ENCODE measurements at regions not wholly inside any gene's neighbourhood (a gene's known extent, or its start where the extent isn't known, plus 50 kb on each side); places are given as distances from the start of the nearest gene placed in this dataset.

DNA sequence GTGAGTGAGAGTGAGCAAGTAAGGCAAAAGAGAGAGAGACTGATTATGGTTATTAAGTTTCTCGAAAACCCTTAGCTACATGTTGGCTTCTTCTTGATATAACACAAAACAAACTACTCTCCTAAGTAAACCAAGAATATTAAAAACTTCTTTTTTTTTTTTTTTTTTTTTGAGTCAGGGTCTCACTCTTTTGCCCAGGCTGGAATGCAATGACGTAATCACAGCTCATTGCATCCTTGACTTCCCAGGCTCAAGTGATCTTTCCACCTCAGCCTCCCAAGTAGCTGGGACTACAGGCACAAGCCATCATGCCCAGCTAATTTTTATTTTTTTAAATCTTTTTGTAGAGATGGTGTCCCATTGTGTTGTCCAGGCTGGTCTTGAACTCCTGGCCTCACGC is 102.2 kb upstream of the IL6 start:
- DNase-seq (ENCODE audit: low read depth in 2 of 2): no peak

DNA sequence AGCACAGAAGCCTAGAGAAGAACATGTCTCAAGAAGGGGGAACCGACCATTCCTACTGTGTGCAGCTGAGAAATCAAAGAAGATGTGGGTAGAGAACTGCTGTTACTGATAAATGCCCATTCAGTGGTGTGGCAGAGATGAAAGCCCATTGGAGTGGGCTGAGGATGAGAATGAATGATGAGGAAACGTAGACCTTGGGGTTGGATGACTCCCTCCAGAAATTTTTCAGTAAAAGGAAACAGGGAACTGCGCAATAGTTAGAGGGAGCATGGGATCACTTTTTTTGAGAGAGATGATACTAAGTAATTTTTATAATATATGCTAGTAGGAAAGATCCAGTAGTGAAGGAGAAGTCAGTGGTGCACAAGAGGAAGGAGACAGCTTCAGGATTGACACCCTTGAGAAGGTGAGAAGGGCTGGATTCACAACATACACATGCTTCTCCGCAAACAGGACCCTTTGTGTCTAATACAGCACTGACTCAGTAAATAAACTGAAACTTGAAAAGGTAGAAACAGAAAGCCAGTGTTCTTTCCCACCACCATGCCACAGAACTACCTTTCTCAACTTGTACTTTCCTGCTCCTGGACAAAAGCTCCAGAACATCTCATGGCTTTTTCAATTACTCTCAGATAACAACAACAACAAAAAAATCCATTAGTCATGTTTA is 104.7 kb upstream of the IL6 start:
- DNase-seq (ENCODE audit: low read depth in 2 of 2): no peak

DNA sequence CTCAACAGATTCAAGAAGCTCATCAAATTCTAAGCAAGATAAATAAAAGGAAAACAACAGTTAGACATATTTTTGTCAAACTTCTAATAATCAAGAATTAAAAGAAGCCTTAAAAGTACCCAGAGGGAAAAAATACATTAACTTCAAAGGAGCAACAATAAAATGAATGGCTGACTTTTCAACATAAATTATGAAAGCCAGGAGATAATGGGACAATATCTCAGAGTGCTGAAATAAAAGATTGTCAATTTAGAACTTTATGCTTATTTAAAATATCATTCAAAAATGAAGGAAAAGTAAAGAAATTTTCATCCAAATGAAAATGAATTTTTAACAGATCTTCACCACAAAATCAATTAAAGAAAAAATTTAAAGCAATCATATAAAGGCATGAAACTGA is 108.5 kb upstream of the IL6 start:
- no peak for DNase-seq (ENCODE audit: low read depth in 2 of 2)

DNA sequence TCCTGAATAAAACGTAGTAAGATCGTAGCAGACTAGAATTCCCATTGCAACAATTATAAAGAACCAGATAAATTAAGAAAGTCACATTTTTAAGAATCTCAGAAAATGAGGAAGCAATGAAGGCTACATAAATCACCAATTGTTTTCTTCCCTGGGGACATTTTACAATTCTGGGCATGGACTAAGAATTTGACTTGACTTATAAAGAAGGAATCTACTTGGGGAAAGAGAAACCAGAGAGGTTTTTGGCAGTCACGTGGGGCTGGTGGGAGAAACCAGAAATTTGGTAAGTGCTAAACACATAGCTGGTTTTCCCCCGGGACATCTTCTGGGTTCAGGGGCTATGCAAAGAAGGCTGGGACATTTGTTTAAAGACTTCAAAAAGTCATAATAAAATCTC is 109.8 kb upstream of the IL6 start:
- DNase-seq (ENCODE audit: low read depth in 2 of 2): no peak

DNA sequence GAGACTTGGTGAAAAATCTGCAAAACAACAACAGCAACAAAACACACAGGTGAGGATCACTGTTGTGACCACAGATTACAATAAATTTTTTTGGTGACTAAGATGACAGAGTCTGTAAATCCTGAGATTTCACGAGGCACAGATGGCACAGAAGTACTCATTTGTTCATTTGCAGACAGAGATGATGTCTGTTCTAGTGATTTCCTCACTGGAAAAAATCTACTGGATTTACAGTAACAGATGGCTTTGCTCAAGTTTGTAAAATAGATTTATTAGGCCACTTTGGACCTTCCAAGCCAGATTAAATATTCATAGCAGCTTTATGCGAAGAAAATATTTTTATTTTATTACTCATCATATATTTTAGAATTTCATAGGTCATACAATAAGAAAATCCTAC is 113.5 kb upstream of the IL6 start:
- no peak for DNase-seq (ENCODE audit: low read depth in 2 of 2)

DNA sequence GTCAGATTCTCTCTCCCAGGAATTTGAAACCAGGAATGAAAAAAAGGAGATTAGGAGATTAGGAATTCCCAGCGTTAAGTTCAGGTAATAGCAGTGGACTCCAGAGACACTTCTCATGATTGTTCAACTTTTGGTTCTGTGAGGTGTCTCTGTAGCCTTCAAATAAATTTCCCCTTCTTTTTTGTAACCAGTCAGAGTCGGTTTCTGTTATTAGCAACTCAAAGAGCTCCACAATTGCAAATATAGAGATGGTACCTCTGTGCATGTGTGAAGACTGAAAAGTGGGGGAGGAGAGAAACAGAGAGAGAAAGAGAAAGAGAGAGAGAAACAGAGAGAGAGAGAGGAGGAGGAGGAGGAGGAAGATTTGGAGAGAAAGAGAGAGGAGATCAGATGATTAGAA is 112.8 kb upstream of the STEAP1B start:
- DNase-seq (ENCODE audit: low read depth in 2 of 2): no peak

DNA sequence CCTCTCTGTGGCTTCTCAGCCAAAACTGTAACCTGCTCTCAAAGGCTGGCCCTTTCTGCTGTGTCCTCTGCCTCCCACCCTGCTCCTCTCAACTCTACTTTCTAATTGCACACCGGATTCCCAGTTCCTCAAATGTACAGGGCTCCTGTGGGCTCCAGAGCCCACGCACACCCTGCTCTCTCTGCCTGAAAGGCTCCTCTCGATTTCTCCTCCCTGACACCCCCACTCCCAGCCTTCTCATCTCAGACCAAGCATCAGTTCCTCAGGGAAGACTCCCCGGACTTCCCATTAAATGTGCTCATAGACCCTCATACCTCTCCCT is 111.7 kb upstream of the STEAP1B start:
- DNase-seq (ENCODE audit: low read depth in 2 of 2): no peak

DNA sequence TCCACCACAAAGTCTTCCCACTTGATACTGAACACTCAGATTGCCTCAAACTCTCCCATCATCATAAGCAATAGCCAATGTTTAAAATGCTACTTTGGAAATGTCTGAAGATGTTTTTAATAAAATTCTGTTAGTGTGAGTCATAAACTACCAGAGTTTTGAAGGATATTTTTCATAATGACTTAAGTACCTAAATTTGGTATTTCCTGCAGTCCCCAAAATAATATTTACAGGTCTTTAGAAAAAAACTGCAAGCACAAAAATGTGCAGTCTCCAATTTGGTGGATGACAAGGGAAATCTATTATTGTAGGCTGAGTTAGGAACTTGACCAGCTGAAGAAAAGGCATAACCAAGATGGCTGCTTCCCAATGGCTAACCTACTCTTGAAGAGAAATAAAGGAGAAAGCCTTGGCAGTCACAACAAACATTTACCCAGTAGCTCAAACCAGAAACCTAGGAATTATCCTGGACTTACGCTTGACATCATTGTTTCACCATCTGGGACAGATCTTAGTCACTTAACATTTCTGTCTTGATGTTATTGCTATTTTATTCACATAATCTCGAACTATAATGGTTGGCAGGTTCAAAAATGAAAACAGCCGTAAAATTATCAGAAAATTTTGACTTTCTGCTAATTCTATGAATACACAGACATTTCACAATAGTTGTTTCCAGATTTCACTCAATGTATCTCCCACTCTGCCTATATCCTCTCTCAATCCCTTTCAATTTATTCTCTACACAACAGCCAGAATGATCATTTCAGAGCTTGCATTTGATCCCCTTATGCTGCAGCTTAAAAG is 111.2 kb upstream of the STEAP1B start:
- DNase-seq (ENCODE audit: low read depth in 2 of 2): no peak

DNA sequence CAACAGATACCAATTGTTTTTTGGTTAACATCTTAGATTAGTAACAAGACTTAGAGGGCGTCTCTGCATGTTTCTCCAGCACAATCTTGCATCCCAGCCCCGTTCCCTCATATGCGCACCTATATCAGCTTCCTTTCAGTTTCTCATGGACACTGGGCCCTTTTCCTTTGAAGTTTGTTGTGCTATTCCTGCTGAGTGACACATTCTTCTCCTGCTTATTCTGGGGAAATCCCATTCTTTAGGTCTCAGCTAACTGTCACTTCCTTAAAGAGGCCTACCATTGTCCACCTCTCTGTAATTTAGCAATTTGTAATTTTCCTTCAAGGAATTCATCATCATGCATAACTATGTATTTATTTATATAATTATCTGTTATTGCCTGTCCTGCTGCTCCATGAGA is 110.3 kb upstream of the STEAP1B start:
- DNase-seq (ENCODE audit: low read depth in 2 of 2): no peak

DNA sequence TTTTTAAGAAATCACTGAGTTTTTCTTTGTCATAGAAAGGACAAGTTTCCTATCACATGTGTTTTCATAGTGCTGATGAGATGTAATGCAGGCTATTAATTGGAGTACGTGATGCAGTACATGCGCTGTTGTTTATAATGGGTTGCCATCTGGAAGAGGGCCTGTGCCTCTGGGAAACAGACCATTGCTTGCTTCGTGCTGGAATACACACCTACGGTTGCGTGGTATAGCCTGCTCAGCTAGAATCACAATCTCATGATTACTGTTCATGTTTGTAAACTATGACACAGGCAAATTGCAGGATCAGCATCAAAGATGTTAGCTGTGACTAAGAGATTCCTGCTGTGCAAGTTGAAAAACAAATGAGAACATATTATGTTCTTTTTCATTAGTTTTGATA is 107.2 kb upstream of the STEAP1B start:
- no peak for DNase-seq (ENCODE audit: low read depth in 2 of 2)

DNA sequence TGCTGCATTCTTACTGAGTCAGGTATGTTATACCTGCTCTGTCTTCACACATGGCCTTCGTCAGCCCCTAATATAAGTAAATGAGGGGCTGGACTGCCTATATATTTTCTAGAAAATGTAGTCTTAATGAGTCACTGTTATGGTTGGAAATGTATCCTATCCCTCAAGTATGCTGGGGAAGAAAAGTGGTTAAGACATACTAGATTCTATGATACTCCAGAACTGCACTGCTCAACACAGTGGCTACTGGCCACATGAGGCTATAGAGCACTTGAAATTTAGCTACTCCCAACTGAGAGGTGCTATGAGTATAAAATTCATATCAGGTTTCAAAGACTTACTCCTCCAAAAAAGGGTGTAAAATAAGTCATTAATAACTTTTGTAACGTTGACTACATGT is 104.3 kb upstream of the STEAP1B start:
- no peak for DNase-seq (ENCODE audit: low read depth in 2 of 2)

DNA sequence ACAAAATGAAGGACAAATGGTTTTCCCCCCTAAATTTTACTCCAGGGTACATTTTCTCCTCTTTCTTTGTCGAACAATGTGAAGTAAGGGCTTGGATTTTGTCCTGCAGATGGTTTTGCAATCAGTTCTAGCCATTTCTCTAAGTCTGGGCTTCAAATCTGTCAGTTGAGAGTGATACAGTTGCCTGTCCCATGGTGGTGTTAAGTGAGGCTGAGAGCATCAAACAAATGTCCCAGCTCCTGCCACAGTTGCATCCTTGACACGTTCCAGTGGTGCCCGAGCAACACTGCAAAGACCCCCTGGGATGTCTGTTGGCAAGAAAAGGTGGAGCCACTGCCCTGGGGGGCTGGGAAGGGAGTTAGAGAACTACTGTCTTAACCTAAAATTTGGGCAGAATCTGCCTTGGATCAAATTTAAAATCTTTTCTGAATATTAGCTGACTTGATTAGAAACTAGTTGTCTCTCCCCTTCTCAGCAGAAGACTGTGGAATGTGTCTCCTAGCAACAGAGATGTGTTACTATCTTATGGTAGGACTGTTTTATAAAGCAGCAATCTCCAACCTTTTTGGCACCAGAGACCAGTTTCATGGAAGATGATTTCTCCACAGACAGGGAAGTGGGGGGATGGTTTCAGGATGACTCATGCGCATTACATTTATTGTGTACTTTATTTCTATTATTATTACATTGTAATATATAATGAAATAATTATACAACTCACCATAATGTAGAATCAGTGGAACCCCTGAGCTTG is 102.0 kb upstream of the STEAP1B start:
- no peak for DNase-seq (ENCODE audit: low read depth in 2 of 2)

DNA sequence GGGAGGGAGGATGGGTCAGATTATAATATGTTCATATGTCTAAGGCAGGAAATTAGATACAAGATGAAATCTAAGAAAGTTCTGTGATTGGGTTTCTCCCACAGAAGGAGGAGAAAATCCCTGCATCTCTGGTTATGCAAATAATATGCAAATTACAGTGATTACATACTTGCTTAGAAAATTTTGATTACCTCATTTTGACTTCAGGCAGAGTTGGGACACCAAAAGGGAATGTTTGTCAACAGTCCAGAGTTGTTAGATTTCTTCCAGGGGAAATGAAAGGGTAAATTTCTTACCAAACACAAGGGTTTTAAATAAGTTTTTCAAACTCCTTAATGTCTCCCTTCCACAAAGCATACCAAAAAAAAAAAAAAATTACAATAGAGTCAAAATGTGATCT is 101.4 kb upstream of the STEAP1B start:
- DNase-seq (ENCODE audit: low read depth in 2 of 2): no peak

DNA sequence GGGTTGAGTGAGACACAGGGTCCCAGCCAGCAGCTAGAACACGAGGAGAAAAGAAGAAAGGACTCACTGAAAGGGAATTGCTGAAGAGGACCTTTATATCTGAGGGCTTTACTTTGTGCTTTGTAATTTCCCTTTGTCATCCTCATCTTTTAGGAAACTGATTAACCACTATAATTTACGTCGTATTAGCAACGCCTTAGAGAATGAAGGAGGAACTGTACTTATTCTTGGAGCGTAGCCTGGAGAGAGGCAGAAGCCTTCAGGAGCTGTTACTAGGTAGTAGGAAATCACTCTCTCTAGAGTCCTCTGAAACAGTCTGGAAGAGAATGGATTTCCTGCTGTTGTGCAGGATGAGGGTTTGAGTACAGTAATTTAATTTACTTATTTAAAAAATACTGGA is 101.0 kb upstream of the STEAP1B start:
- no peak for DNase-seq (ENCODE audit: low read depth in 2 of 2)

DNA sequence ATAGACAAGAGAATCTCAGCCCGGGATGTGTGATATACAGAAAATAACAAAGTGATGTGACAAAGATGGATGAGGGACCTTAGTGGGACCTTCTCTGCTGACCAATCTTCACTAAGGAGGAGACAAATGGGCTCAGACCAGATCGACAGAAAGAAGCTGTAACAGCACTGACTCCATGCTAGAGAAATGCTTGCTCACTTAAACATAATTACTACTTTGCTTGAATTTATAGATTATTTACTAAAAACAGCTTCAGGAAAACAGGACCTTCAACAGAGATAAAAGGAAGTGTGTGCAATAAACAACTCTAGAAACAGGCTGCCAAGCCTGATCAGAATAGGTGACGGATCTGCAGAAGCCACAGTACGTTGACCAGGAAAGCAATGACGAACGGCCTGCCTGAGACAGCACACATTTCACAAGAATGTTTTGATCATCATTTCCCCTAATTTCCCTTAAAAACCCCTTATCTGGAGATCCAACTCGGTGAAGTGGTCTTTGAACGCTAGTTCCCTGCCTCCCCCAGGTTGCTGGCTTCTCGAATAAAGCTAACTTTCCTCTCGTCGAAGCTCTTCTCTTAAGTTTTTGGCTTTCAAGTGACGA is 98.4 kb upstream of the STEAP1B start:
- no peak for DNase-seq (ENCODE audit: low read depth in 2 of 2)

DNA sequence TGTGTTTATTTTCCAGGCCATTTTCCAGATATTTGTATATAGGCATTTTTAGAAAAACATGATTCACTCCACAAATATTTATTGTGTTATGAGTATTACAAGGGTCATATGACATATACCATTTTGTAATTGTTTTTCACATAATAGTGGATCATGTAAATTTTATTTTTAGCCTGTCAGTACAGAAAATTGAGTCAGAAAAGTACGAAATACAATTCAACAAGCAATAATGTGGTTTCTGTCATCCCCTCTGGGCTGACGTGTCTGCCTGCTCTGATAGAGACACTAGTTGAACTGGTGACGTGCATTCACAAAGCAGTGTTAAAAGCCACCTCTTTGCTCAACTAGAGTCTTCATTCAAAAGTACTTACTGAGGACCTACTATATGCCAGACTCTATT is 97.9 kb upstream of the STEAP1B start:
- no peak for DNase-seq (ENCODE audit: low read depth in 2 of 2)

DNA sequence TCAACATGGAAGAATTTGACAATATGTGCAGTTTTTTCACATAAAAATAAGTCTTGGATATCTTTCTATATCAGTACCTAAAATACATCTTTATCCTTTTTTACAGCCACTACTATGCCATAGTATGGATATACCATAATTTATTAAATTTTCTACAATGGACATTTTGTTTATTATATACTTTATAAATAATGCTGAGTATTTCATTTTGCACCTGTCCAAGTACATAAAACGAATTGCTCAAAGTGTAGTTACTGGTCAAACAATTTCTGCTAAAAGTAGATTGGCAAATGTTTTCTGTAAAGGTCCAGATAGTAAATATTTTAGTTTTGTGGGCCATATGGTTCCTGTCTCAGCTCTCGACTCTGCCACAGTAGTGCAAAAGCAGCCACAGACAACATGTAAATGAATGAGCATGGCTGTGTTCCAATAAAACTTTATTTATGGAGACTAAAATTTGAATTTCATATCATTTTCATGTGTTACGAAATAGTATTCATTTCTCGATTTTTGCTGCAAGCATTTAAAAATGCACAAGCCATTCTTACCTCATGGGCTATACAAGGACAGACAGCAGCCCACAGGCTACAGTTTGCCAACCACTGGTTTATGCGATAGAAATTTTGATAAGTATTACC is 96.9 kb upstream of the STEAP1B start:
- no peak for DNase-seq (ENCODE audit: low read depth in 2 of 2)

DNA sequence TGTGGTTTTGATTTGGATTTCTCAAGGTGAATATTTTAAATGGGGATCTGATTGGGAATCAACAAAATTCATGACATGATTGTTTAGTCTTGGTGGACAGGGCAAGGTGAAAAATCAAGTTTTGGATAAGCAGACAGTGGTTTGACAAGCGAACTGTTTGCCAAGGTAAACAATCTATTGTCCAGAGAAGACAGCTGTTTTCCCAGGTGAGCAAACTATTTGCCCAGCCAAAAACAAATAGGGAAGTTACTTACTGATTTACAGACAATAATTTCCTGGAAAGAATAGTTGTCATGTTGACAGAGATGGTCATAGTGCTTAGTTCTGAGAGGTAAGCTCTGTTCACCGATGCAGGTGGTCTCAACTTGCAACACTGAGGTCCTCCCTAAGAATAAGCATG is 94.0 kb upstream of the STEAP1B start:
- DNase-seq (ENCODE audit: low read depth in 2 of 2): no peak

DNA sequence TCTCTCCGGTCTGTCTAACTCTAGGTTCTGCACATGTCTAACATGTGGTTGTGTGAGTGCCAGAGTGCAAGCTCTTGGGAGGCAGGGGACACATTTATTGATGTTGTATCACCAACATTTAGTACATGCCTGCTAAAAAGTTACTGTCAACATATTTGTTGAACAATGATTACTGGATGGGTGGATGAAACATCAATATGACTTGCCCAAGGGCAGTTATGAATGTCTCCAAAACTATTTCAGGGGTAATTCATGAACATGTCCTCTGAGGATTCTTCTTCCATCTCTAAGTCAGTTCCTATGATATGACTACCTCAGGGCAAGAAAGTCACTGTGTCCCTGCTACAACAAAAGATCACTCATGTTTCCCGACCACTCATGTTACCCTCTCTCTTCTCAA is 91.3 kb upstream of the STEAP1B start:
- DNase-seq (ENCODE audit: low read depth in 2 of 2): no peak

DNA sequence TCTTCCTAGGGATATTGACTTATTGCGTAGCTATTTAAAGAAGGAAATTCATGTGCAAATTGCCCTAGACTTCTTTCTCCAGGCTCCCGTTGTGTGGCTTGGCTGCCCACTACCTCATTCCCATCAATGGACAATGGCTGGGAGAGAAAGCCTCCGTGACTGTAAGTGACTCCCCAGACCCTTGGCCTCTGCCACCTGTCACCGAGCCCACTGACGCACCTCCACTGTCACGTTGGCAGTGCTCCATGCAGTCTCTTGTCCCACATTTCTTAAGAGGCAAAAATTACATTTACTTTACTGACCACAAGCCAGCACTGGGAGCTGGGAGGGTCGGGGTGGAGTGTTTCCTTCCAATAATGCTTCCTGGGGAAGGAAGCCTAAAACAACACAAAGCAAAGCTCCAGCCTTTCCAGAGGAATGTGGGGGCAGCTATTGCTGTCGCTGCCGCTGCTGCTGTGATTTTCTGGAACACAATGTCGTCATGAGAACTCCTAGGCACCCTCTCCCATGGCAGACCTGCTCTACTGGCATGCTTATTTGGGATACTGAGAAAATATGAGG is 89.7 kb upstream of the STEAP1B start:
- DNase-seq (ENCODE audit: low read depth in 2 of 2): no peak

DNA sequence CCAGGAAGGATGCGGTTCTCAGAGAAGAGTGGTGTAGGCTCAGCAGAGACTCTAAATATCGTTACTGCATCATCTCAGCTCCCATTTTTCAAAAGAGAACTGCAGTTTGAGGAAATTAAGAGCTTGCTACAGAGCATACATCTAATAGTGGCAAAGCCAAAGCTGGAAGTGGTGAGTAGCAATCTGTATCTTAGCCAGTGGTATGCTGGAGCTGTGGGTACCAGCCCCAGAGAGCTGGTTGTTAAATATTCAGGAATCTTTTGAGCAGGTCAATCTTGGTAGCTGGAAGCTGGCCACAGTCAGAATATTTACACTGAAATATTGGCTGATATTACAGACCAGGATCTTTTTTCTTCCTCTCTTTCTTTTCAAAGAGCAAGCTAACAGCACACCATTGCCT is 88.4 kb upstream of the STEAP1B start:
- no peak for DNase-seq (ENCODE audit: low read depth in 2 of 2)

DNA sequence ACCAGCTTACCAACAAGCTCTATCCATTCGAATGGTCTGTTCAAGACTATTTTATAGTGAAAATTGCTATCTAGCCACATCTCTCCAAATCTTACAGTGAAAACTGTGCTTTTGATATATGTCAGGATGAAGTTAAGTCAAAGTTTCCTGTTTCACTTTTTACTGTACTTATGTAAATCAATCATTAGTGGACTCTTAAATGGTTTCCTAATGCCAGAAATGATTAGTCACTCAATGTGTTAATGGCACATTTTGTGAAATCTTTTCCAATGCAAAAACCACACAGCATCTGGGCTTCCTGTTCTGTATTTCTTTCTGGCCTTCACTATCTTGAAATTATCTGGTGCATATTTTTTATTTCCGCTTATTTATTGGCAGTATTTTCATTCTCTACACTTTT is 87.3 kb upstream of the STEAP1B start:
- no peak for DNase-seq (ENCODE audit: low read depth in 2 of 2)

Measured in stimulated activated CD8-positive, alpha-beta memory T cell treated with anti-CD3 and anti-CD28 coated beads, Interleukin-2, amount 100 ng/mL, for 1 hour (primary cell).